Brain microvascular endothelial cell (primary cell): ENCODE measurements at regions not wholly inside any gene's neighbourhood (a gene's known extent, or its start where the extent isn't known, plus 50 kb on each side); places are given as distances from the start of the nearest gene placed in this dataset.
"Not testable (repeated sequence)": the region's sequence is repeated elsewhere in the genome, so short reads cannot be mapped to it uniquely, and the experiment has no call there.

Experiments
- DNase-seq: peaks from one replicate; pipeline ENCODE4 v3.0.0-alpha.2; 2020
- H3K27ac ChIP-seq: fragments of 250-450 bp; sonication (Bioruptor Pico); 2 replicates; pipeline ENCODE4 v1.5.1; 2020; ENCODE audit warnings: mild to moderate bottlenecking, moderate library complexity
- H3K27me3 ChIP-seq: fragments of 250-450 bp; sonication (Bioruptor Pico); replicated peaks from 2 replicates; pipeline ENCODE4 v1.5.1; 2020; ENCODE audit warnings: mild to moderate bottlenecking
- H3K36me3 ChIP-seq: fragments of 250-450 bp; sonication (Bioruptor Pico); replicated peaks from 2 replicates; pipeline ENCODE4 v1.5.1; 2020; ENCODE audit warnings: mild to moderate bottlenecking
- H3K4me3 ChIP-seq: 2 replicates; pipeline ENCODE4 v1.5.1; 2011; ENCODE audit warnings: low read depth, mild to moderate bottlenecking, control low read depth, low read length, moderate library complexity
- in situ Hi-C: cut with HindIII; loops from 2 replicates; pipeline ENCODE4 v1.10.0; 2017; ENCODE audit warnings: low sequenced_read_pairs, low pct_ligation_motif_present
- TF ChIP-seq, protein P1 (sequence below): IDR thresholded peaks from 2 replicates; pipeline ENCODE4 v1.5.1; 2011; ENCODE audit warnings: low read depth, mild to moderate bottlenecking, moderate library complexity, low read length, control low read depth, inconsistent platforms; ENCODE audit errors: missing control alignments

DNA sequence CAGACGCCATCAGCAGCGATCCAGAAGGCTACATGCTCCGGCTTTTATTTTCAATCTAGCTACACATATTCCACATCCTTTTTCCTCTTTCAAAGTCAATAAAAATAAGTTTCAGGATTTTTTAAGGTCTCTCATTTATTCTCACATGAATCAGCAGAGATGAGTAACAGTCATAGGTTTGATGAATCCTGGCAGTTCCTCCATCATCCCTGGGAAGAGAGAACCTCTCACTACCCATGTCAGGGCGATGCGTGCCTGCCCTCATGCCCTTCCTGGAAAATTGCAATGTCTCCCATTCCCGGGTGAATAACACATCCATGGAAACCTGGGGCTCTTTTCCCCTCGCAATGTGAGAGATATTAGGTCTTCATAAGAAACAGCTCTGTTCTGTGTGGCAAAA lies 301.1 kb upstream of the SMIM21 start:
- in situ Hi-C loops, result no loop called here
- DNase-seq, result no peak
- no peaks in the 10 kb centered on the region for H3K36me3 ChIP-seq
- no peaks in the 10 kb centered on the region for H3K27me3 ChIP-seq
- H3K27ac ChIP-seq, result no peak overlapping the region
- TF ChIP-seq, protein P1, sequence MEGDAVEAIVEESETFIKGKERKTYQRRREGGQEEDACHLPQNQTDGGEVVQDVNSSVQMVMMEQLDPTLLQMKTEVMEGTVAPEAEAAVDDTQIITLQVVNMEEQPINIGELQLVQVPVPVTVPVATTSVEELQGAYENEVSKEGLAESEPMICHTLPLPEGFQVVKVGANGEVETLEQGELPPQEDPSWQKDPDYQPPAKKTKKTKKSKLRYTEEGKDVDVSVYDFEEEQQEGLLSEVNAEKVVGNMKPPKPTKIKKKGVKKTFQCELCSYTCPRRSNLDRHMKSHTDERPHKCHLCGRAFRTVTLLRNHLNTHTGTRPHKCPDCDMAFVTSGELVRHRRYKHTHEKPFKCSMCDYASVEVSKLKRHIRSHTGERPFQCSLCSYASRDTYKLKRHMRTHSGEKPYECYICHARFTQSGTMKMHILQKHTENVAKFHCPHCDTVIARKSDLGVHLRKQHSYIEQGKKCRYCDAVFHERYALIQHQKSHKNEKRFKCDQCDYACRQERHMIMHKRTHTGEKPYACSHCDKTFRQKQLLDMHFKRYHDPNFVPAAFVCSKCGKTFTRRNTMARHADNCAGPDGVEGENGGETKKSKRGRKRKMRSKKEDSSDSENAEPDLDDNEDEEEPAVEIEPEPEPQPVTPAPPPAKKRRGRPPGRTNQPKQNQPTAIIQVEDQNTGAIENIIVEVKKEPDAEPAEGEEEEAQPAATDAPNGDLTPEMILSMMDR, result no peak
- H3K4me3 ChIP-seq, result no peak overlapping the region

GRCh38 chr18:75727456-75727855 lies 300.0 kb upstream of the SMIM21 start:
- H3K27me3 ChIP-seq, result no peaks in the 10 kb centered on the region
- TF ChIP-seq, protein P1, result peak; percentile 67
- in situ Hi-C loops, result no loop called here
- H3K4me3 ChIP-seq, result no peak overlapping the region
- no peak overlapping the region for H3K27ac ChIP-seq
- peak; percentile 7 for DNase-seq
- no peaks in the 10 kb centered on the region for H3K36me3 ChIP-seq

DNA sequence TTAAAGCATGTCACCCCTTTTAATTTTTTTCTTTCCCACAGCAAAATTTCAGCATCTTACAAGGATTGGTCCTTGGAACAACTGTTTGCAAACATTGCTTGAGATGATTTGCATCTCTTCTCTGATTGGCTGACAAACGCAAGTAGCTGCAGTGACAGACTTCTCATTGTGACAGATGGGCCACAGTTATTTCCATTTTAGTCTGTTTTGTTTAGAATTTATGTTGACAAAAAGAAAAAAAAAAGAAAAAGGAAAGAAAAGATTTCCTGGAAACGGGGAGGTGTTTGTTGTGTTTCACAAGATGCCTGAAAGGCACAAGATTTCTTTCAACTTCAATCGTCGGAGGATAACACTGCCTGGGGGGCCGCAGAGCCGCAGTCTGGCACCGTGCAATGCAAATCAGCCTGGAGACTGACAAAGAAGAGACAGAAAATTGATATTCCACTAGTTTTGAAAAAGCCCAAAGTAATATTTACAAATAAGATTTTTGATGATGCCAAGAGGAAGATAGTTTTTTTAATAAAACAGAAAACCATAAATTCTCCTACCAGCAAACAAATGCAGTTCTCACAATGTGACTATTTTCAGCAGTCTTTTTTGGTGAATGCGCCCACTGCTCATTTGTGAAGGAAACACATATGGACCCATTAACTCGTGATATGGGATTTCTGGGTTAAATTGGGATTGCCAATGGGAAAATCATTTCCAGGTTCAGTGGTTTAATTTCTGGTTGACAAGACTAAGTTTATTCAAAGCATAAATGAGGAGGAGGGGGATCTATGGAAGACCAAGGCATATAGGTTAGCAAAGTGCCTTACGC lies 296.2 kb upstream of the SMIM21 start:
- Histone ChIP-seq H3K27me3 (no peaks in the 10 kb centered on the region), H3K27ac (no peak overlapping the region), H3K4me3 (no peak overlapping the region), H3K36me3 (no peaks in the 10 kb centered on the region)
- TF ChIP-seq, protein P1, result no peak
- in situ Hi-C loops, result no loop called here
- no peak for DNase-seq

- Histone ChIP-seq H3K4me3 (no peak overlapping the region), H3K36me3 (no peaks in the 10 kb centered on the region), H3K27ac (no peak overlapping the region), H3K27me3 (no peaks in the 10 kb centered on the region)
- TF ChIP-seq, protein P1, result no peak
- in situ Hi-C loops, result no loop called here
- no peak for DNase-seq
Measured at GRCh38 chr18:75714766-75715165, 287.3 kb upstream of the SMIM21 start.

DNA sequence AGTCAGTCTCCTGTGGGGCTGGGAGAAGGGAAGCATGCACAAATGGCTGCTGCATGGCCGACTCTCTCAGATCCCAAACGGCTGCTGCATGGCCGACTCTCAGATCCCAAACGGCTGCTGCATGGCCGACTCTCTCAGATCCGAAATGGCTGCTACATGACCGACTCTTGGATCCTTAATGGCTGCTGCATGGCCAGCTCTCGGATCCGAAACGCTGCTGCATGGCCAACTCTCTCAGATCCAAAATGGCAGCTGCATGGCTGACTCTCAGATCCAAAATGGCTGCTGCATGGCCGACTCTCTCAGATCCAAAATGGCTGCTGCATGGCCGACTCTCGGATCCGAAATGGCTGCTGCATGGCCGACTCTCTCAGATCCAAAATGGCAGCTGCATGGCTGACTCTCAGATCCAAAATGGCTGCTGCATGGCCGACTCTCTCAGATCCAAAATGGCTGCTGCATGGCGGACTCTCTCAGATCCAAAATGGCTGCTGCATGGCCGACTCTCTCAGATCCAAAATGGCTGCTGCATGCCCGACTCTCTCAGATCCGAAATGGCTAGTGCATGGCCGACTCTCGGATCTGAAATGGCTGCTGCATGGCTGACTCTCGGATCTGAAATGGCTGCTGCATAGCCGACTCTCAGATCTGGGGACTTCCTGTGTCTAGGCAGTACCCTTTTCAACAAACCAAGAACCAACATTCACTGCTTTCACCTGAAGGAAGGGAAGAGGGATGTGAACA lies 284.8 kb upstream of the SMIM21 start:
- H3K4me3 ChIP-seq, DNase-seq, H3K27ac ChIP-seq, H3K36me3 ChIP-seq, H3K27me3 ChIP-seq, in situ Hi-C loops: not testable (repeated sequence)

DNA sequence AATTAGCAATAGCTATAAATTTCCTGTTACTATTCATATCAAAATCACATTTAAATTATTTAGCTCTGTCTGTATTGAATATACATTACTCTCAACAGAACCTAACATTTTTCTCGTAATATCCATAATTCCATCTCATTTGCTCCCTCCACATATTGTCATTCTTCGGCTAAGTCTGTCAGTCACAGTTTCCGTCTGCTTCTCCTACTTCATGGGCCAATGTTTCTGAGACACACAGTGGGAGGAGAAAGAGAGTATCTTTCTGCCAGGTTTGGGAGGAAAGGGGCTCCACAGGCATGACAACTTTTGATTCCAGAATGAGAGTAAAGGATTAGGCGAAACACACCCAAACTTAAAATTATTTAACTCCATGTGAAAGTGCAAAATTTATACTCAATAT lies 273.1 kb upstream of the SMIM21 start:
- Histone ChIP-seq H3K27ac (no peak overlapping the region), H3K36me3 (no peaks in the 10 kb centered on the region), H3K4me3 (no peak overlapping the region), H3K27me3 (no peaks in the 10 kb centered on the region)
- no peak for DNase-seq
- in situ Hi-C loops, result no loop called here
- TF ChIP-seq, protein P1, result no peak
